SU-DHL-6 (cell line): ENCODE measurements at regions not wholly inside any gene's neighbourhood (a gene's known extent, or its start where the extent isn't known, plus 50 kb on each side); places are given as distances from the start of the nearest gene placed in this dataset.

ENCODE experiments used
- EZH2phosphoT487 ChIP-seq: fragments of 200-600 bp; sonication (generic), shearing (Covaris generic); conservative IDR thresholded peaks from 2 replicates; pipeline ENCODE4 v1.6.1; 2018; ENCODE audit warnings: mild to moderate bottlenecking, antibody characterized with exemption, low read length, moderate library complexity, mixed read lengths
- TF ChIP-seq, protein P1 (sequence below): fragments of 200-600 bp; sonication (generic); IDR thresholded peaks from one replicate; pipeline ENCODE4 v1.5.1; 2017; ENCODE audit warnings: antibody characterized with exemption, mild to moderate bottlenecking, low read length, moderate library complexity; ENCODE audit not compliant: insufficient read depth, poor library complexity, severe bottlenecking

DNA sequence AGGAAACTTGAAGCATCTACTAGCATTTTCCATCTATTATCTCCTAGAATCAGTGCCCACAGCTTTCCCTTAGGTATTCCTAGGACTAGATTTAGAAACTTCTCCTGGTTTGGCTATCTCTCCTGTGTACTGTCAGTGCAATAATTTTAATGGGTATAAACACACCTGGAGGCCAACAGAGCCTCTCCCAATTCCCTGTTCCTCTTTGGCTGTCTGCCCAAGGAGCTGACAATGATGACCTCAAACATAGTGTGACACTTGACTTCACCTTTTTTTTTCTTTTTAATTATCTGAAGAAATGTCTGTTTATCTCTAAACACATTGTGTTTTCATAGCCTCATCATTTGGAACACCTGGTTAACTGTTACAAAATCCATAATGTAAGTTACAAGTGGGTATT, 754.5 kb upstream of the ALCAM start:
- TF ChIP-seq, protein P1, sequence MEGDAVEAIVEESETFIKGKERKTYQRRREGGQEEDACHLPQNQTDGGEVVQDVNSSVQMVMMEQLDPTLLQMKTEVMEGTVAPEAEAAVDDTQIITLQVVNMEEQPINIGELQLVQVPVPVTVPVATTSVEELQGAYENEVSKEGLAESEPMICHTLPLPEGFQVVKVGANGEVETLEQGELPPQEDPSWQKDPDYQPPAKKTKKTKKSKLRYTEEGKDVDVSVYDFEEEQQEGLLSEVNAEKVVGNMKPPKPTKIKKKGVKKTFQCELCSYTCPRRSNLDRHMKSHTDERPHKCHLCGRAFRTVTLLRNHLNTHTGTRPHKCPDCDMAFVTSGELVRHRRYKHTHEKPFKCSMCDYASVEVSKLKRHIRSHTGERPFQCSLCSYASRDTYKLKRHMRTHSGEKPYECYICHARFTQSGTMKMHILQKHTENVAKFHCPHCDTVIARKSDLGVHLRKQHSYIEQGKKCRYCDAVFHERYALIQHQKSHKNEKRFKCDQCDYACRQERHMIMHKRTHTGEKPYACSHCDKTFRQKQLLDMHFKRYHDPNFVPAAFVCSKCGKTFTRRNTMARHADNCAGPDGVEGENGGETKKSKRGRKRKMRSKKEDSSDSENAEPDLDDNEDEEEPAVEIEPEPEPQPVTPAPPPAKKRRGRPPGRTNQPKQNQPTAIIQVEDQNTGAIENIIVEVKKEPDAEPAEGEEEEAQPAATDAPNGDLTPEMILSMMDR: no peak
- TF ChIP-seq EZH2phosphoT487: no peak
